Smooth muscle cell (in vitro differentiated cells): ENCODE measurements at regions not wholly inside any gene's neighbourhood (a gene's known extent, or its start where the extent isn't known, plus 50 kb on each side); places are given as distances from the start of the nearest gene placed in this dataset.
"Not testable (repeated sequence)": the region's sequence is repeated elsewhere in the genome, so short reads cannot be mapped to it uniquely, and the experiment has no call there.

ENCODE experiments used
- DNase-seq: peaks from one replicate; lab custom pipeline; 2025; ENCODE audit not compliant: unreplicated experiment; lab: John Stamatoyannopoulos, UW
- H2AFZ ChIP-seq: fragments of 200-600 bp; sonication (generic); 2 replicates; pipeline ENCODE4 v1.6.0; 2016; ENCODE audit warnings: antibody characterized with exemption, low read depth, mild to moderate bottlenecking
- H3F3A ChIP-seq: fragments of 200-600 bp; sonication (generic); 2 replicates; pipeline ENCODE4 v1.6.0; 2017; ENCODE audit warnings: antibody characterized with exemption, low read depth
- H3K27ac ChIP-seq: fragments of 200-600 bp; sonication (generic); 2 replicates; pipeline ENCODE4 v1.5.1; 2016; ENCODE audit warnings: low read depth, mild to moderate bottlenecking
- H3K27me3 ChIP-seq: fragments of 200-600 bp; sonication (generic); 2 replicates; pipeline ENCODE4 v1.6.1; 2016; ENCODE audit warnings: low read depth, mild to moderate bottlenecking
- H3K36me3 ChIP-seq: fragments of 200-600 bp; sonication (generic); 2 replicates; pipeline ENCODE4 v1.5.1; 2016; ENCODE audit warnings: low read depth
- H3K4me1 ChIP-seq: fragments of 200-600 bp; sonication (generic); 2 replicates; pipeline ENCODE4 v1.5.1; 2016; ENCODE audit warnings: low read depth
- H3K4me2 ChIP-seq: fragments of 200-600 bp; sonication (generic); 2 replicates; pipeline ENCODE4 v1.6.0; 2016; ENCODE audit warnings: mild to moderate bottlenecking
- H3K4me3 ChIP-seq: fragments of 200-600 bp; sonication (generic); 2 replicates; pipeline ENCODE4 v1.5.1; 2016; ENCODE audit warnings: mild to moderate bottlenecking
- H3K79me2 ChIP-seq: fragments of 200-600 bp; sonication (generic); 2 replicates; pipeline ENCODE4 v1.6.0; 2016; ENCODE audit warnings: low read depth, mild to moderate bottlenecking
- H3K9ac ChIP-seq: fragments of 200-600 bp; sonication (generic); 2 replicates; pipeline ENCODE4 v1.6.0; 2016; ENCODE audit warnings: low read depth
- H3K9me3 ChIP-seq: fragments of 200-600 bp; sonication (generic); replicated peaks from 2 replicates; pipeline ENCODE4 v1.5.1; 2016; ENCODE audit warnings: low read depth
- H4K20me1 ChIP-seq: fragments of 200-600 bp; sonication (generic); 2 replicates; pipeline ENCODE4 v1.6.0; 2016; ENCODE audit warnings: low read depth
- CTCF ChIP-seq: fragments of 200-600 bp; sonication (generic); IDR thresholded peaks from 2 replicates; pipeline ENCODE4 v1.5.1; 2017; ENCODE audit warnings: borderline replicate concordance, mild to moderate bottlenecking, antibody characterized with exemption; ENCODE audit not compliant: insufficient read depth, poor library complexity, severe bottlenecking
- WGBS: methylation state at CpG from one replicate; pipeline ENCODE4 v1.1.7; 2016; ENCODE audit warnings: low lambda C conversion rate; 5-methylcytosine and 5-hydroxymethylcytosine counted together

- H3K9me3 ChIP-seq, H3K79me2 ChIP-seq, H3K27me3 ChIP-seq, H3K4me3 ChIP-seq, H2AFZ ChIP-seq, H3K36me3 ChIP-seq, H3F3A ChIP-seq, H3K9ac ChIP-seq, H4K20me1 ChIP-seq, DNase-seq, H3K27ac ChIP-seq, H3K4me1 ChIP-seq, H3K4me2 ChIP-seq: not testable (repeated sequence)
- WGBS: 42% methylated on average over 1 of the region's 1 CpG
These were observed 131.9 kb upstream of the MTPN start for GRCh38 chr7:136109037-136109436.

DNA sequence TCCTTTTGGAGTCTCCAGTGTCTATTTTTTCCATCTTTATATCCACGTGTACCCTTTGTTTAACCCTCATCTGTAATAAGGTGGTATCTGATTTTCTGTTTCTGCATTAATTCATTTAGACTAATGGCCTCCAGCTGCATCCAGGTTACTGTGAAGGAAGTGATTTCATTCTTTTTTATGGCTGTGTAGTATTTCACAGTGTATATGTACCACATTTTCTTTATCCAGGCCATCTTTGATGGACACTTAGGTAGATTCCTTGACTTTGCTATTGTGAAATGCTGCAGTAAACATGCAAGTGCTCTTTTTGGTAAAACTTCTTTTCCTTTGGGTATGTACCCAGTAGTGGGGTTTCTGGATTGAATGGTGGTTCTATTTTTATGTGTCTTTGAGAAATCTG is 128.0 kb upstream of the MTPN start:
- no peaks in the 10 kb centered on the region for H4K20me1 ChIP-seq
- H3K36me3 ChIP-seq: peaks cover 6% of the 10 kb centered on the region
- H3K27ac ChIP-seq: no peak overlapping the region
- H3K79me2 ChIP-seq: no peaks in the 10 kb centered on the region
- no peaks in the 10 kb centered on the region for H3K9me3 ChIP-seq
- WGBS: 92% methylated on average over 1 of the region's 1 CpG
- DNase-seq: no peak
- no peak overlapping the region for H3K4me3 ChIP-seq
- H3F3A ChIP-seq: no peaks in the 10 kb centered on the region
- H3K27me3 ChIP-seq: no peaks in the 10 kb centered on the region
- no peak overlapping the region for H2AFZ ChIP-seq
- no peak for TF ChIP-seq CTCF
- no peaks in the 10 kb centered on the region for H3K4me1 ChIP-seq
- H3K9ac ChIP-seq: no peak overlapping the region
- no peak overlapping the region for H3K4me2 ChIP-seq

GRCh38 chr7:136104269-136104603 is 127.1 kb upstream of the MTPN start:
- WGBS: 73% methylated on average over 2 of the region's 2 CpGs

GRCh38 chr7:136103545-136104268 is 126.5 kb upstream of the MTPN start:
- H3K9ac ChIP-seq: no peak overlapping the region
- no peak for TF ChIP-seq CTCF
- no peaks in the 10 kb centered on the region for H3F3A ChIP-seq
- H4K20me1 ChIP-seq: no peaks in the 10 kb centered on the region
- no peaks in the 10 kb centered on the region for H3K4me1 ChIP-seq
- no peak overlapping the region for H3K4me2 ChIP-seq
- no peak overlapping the region for H3K27ac ChIP-seq
- H3K4me3 ChIP-seq: no peak overlapping the region
- no peaks in the 10 kb centered on the region for H3K9me3 ChIP-seq
- no peaks in the 10 kb centered on the region for H3K79me2 ChIP-seq
- peaks cover 6% of the 10 kb centered on the region for H3K36me3 ChIP-seq
- no peaks in the 10 kb centered on the region for H3K27me3 ChIP-seq
- 63% methylated on average over 2 of the region's 2 CpGs for WGBS
- H2AFZ ChIP-seq: no peak overlapping the region
- no peak for DNase-seq

More at GRCh38 chr7:136104269-136104603, 127.1 kb upstream of the MTPN start:
- DNase-seq: no peak
- no peaks in the 10 kb centered on the region for H3F3A ChIP-seq
- no peak overlapping the region for H3K9ac ChIP-seq
- no peaks in the 10 kb centered on the region for H3K9me3 ChIP-seq
- no peak overlapping the region for H3K27ac ChIP-seq
- no peak overlapping the region for H3K4me2 ChIP-seq
- no peak overlapping the region for H3K4me3 ChIP-seq
- no peaks in the 10 kb centered on the region for H3K4me1 ChIP-seq
- TF ChIP-seq CTCF: no peak
- H3K36me3 ChIP-seq: peaks cover 6% of the 10 kb centered on the region
- H4K20me1 ChIP-seq: no peaks in the 10 kb centered on the region
- no peaks in the 10 kb centered on the region for H3K79me2 ChIP-seq
- no peaks in the 10 kb centered on the region for H3K27me3 ChIP-seq
- H2AFZ ChIP-seq: no peak overlapping the region
